Activated CD4-positive, alpha-beta T cell treated with anti-CD3 and anti-CD28 coated beads, Interleukin-2, Interleukin-6, amounts not matched to agents 100 ng/mL and 50 ng/mL, durations not matched to agents 16 hours and 8 hours (primary cell): ENCODE measurements at regions not wholly inside any gene's neighbourhood (a gene's known extent, or its start where the extent isn't known, plus 50 kb on each side); places are given as distances from the start of the nearest gene placed in this dataset.
"Not testable (repeated sequence)": the region's sequence is repeated elsewhere in the genome, so short reads cannot be mapped to it uniquely, and the experiment has no call there.

ENCODE experiments used
- DNase-seq: peaks from one replicate; pipeline ENCODE4 v3.0.0-alpha.2; 2020

GRCh38 chr19:28553005-28553404 is 659.9 kb downstream of the UQCRFS1 start:
- DNase-seq, result peak; percentile 32

GRCh38 chr19:28549680-28550277 is 663.2 kb downstream of the UQCRFS1 start:
- DNase-seq, result no peak

- no peak for DNase-seq
These were observed 666.7 kb downstream of the UQCRFS1 start for GRCh38 chr19:28546148-28546685.

GRCh38 chr19:28545397-28545796 is 667.6 kb downstream of the UQCRFS1 start:
- not testable (repeated sequence) for DNase-seq

- DNase-seq, result no peak
These were observed 668.3 kb downstream of the UQCRFS1 start for GRCh38 chr19:28544451-28545261.

GRCh38 chr19:28543244-28543776 is 669.6 kb downstream of the UQCRFS1 start:
- no peak for DNase-seq

GRCh38 chr19:28542394-28543243 is 670.3 kb downstream of the UQCRFS1 start:
- no peak for DNase-seq

- DNase-seq, result no peak
These were observed 671.2 kb downstream of the UQCRFS1 start for GRCh38 chr19:28541602-28542393.

- DNase-seq, result no peak
These were observed 671.9 kb downstream of the UQCRFS1 start for GRCh38 chr19:28541029-28541428.

- not testable (repeated sequence) for DNase-seq
These were observed 672.6 kb downstream of the UQCRFS1 start for GRCh38 chr19:28540385-28540784.

- no peak for DNase-seq
These were observed 673.2 kb downstream of the UQCRFS1 start for GRCh38 chr19:28539759-28540158.

- not testable (repeated sequence) for DNase-seq
These were observed 674.4 kb downstream of the UQCRFS1 start for GRCh38 chr19:28538579-28538978.

GRCh38 chr19:28537896-28538295 is 675.1 kb downstream of the UQCRFS1 start:
- DNase-seq, result no peak

- DNase-seq, result no peak
These were observed 675.9 kb downstream of the UQCRFS1 start for GRCh38 chr19:28537079-28537478.

- no peak for DNase-seq
These were observed 677.6 kb downstream of the UQCRFS1 start for GRCh38 chr19:28535352-28535775.

GRCh38 chr19:28534766-28535351 is 678.1 kb downstream of the UQCRFS1 start:
- DNase-seq, result no peak

GRCh38 chr19:28532765-28533341 is 680.1 kb downstream of the UQCRFS1 start:
- DNase-seq, result no peak

- no peak for DNase-seq
These were observed 681.0 kb downstream of the UQCRFS1 start for GRCh38 chr19:28531979-28532378.

GRCh38 chr19:28530406-28531035 is 682.4 kb downstream of the UQCRFS1 start:
- no peak for DNase-seq

- no peak for DNase-seq
These were observed 686.9 kb downstream of the UQCRFS1 start for GRCh38 chr19:28526038-28526437.

GRCh38 chr19:28523619-28524018 is 689.3 kb downstream of the UQCRFS1 start:
- no peak for DNase-seq
